Upper lobe of left lung (tissue), 4 donors: ENCODE measurements at regions not wholly inside any gene's neighbourhood (a gene's known extent, or its start where the extent isn't known, plus 50 kb on each side); places are given as distances from the start of the nearest gene placed in this dataset.

Experiments
- POLR2AphosphoS5 ChIP-seq, 2 donors: sonication (generic); formaldehyde crosslinking; IDR thresholded peaks; one replicate each; pipeline ENCODE4 v1.5.1; 2017; ENCODE audit warnings: antibody characterized with exemption in 2 of 2
- TF ChIP-seq, protein P1 (sequence below), 6 experiments: fragments of 450-650 bp in 4 of 6; fragments of 200-600 bp in 2 of 6; sonication (generic) in 2 of 6; IDR thresholded peaks; one replicate each; pipeline ENCODE4 v1.5.1; 2016 to 2019; ENCODE audit warnings: antibody characterized with exemption in 6 of 6

DNA sequence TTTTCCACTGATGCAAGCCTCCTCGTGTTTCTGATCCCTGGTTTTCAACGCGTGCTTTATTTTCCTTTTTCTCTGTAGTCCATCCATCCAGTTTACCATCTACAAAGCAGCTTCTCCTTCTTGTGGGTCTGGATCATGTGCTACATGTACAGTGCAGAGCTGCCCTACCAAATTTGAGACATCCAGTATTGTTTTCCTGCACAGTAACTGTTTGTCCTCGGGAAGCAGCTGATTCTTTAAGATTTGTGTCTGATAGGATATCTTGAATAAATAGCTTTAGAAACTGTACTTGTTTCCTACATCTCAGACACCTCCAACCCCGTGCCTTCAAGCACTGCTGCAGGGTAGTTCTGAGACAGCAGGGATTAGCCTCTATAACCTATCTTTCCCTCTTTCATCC, 368.1 kb upstream of the FAR2 start:
- TF ChIP-seq, protein P1, sequence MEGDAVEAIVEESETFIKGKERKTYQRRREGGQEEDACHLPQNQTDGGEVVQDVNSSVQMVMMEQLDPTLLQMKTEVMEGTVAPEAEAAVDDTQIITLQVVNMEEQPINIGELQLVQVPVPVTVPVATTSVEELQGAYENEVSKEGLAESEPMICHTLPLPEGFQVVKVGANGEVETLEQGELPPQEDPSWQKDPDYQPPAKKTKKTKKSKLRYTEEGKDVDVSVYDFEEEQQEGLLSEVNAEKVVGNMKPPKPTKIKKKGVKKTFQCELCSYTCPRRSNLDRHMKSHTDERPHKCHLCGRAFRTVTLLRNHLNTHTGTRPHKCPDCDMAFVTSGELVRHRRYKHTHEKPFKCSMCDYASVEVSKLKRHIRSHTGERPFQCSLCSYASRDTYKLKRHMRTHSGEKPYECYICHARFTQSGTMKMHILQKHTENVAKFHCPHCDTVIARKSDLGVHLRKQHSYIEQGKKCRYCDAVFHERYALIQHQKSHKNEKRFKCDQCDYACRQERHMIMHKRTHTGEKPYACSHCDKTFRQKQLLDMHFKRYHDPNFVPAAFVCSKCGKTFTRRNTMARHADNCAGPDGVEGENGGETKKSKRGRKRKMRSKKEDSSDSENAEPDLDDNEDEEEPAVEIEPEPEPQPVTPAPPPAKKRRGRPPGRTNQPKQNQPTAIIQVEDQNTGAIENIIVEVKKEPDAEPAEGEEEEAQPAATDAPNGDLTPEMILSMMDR (IDR thresholded peaks at IDR 0.05), result no peak
- no peak for TF ChIP-seq POLR2AphosphoS5 (IDR thresholded peaks at IDR 0.05)
